ENCODE measurements at regions not wholly inside any gene's neighbourhood (a gene's known extent, or its start where the extent isn't known, plus 50 kb on each side); places are given as distances from the start of the nearest gene placed in this dataset.
"Not testable (repeated sequence)": the region's sequence is repeated elsewhere in the genome, so short reads cannot be mapped to it uniquely, and the experiment has no call there.

DNA sequence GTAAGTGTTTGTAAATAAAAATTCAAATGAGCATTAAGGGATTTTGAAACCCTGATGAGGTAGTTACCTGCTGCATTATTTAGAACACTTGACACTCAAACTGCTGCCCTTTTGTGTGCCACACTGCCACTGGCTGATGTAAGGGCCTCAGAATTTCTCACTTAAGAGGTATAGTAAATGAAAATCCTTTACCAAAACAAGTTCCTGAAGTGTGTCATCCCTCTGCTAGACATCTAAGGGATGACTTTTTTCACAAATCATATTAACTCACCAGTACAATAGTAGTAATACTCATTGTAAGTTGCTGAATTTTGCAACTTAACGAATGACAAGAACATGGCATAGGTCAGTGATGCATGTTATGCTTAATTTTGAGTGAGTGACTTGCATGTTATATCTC, 274.9 kb upstream of the UBE2E3 start:
- FAIRE-seq, result no peak

DNA sequence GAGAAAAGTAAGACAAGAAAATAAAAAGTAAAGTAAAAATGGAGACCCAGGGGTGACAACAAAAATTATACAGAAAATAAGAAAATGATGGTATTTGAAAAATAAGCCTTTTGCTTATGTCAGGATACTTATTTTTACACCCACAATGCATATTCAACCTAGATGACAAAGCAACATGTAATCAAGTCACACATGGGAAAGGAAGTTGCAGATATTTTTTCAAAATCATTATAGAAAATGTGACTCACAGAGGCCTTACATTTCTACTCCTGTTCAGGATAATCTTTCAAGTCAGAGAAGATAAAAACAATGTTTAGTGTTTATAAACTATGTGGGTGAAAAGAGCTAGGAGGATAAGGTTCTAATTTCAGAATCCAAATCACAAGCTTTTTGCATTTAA, 275.3 kb upstream of the UBE2E3 start:
- FAIRE-seq, result no peak
- no peak for DNase-seq (ENCODE audit: low spot score in 2 of 2)

More for the DNA sequence above, 274.9 kb upstream of the UBE2E3 start:
- DNase-seq (ENCODE audit: low spot score in 2 of 2), result no peak

GRCh38 chr2:180699657-180700361, 280.6 kb upstream of the UBE2E3 start:
- DNase-seq (ENCODE audit: low spot score in 2 of 2), result no peak
- FAIRE-seq, result no peak

DNA sequence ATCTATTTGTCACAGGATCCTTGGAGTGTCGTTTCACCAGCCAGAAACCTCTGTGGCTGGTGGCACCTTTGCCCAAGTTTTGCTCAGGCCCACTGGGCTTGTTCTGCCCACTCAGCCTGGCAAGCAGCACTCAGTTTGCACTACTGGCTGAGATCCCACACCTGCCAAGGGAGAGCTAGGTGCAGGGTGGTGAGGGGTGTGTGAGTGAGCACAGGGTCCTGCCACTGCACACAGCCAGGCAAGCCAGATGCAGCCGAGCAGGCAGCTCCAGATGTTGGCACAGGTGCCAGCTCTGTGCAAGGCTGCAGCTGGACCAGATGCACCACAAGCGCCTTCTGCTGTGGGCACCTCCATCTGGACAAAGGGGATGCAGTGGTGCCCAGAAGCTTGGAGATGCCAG, 281.7 kb upstream of the UBE2E3 start:
- FAIRE-seq (no peak), DNase-seq (ENCODE audit: low spot score in 2 of 2) (no peak)

GRCh38 chr2:180695586-180696401, 284.6 kb upstream of the UBE2E3 start:
- DNase-seq (ENCODE audit: low spot score in 2 of 2) (no peak), FAIRE-seq (no peak)

- FAIRE-seq (no peak), DNase-seq (ENCODE audit: low spot score in 2 of 2) (no peak)
Observed at GRCh38 chr2:180694445-180695421, 285.7 kb upstream of the UBE2E3 start.

- DNase-seq (ENCODE audit: low spot score in 2 of 2) (no peak), FAIRE-seq (no peak)
Observed at GRCh38 chr2:180692322-180692721, 288.1 kb upstream of the UBE2E3 start.

DNA sequence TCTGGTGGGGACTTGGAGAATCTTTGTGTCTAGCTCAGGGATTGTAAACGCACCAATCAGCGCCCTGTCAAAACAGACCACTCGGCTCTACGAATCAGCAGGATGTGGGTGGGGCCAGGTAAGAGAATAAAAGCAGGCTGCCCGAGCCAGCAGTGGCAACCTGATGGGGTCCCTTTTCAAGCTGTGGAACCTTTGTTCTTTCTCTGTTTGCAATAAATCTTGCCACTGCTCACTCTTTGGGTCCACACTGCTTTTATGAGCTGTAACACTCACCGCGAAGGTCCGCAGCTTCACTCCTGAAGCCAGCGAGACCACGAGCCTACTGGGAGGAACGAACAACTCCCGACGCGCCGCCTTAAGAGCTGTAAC, 288.6 kb upstream of the UBE2E3 start:
- FAIRE-seq; DNase-seq (ENCODE audit: low spot score in 2 of 2): not testable (repeated sequence)

GRCh38 chr2:180691186-180691854, 289.1 kb upstream of the UBE2E3 start:
- FAIRE-seq; DNase-seq (ENCODE audit: low spot score in 2 of 2): not testable (repeated sequence)

- FAIRE-seq, result no peak
Observed at GRCh38 chr2:180690611-180691010, 289.8 kb upstream of the UBE2E3 start.

GRCh38 chr2:180682871-180683270, 297.5 kb upstream of the UBE2E3 start:
- DNase-seq (ENCODE audit: low spot score in 2 of 2), result no peak
- no peak for FAIRE-seq

More at GRCh38 chr2:180690611-180691010, 289.8 kb upstream of the UBE2E3 start:
- DNase-seq (ENCODE audit: low spot score in 2 of 2), result no peak

GRCh38 chr2:180679693-180680092, 300.7 kb upstream of the UBE2E3 start:
- DNase-seq (ENCODE audit: low spot score in 2 of 2), result no peak

DNA sequence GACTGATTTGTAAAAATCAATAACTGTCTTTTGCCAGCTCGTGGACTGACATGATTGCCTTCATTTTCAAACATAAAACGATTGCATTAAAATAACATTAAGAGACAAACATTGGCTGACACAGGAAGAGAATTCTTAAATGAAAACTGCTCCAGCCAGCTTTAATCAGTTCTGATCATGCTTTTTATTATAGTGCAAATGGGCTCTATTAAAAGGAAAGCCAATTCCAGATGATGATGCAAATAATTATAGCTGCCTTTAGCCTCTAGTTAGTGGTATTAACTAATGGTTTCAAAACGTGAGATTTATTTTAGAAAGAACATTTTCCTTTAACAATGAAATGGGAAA, 301.8 kb upstream of the UBE2E3 start:
- DNase-seq (ENCODE audit: low spot score in 2 of 2), result no peak
- FAIRE-seq, result no peak

More at GRCh38 chr2:180679693-180680092, 300.7 kb upstream of the UBE2E3 start:
- no peak for FAIRE-seq

DNA sequence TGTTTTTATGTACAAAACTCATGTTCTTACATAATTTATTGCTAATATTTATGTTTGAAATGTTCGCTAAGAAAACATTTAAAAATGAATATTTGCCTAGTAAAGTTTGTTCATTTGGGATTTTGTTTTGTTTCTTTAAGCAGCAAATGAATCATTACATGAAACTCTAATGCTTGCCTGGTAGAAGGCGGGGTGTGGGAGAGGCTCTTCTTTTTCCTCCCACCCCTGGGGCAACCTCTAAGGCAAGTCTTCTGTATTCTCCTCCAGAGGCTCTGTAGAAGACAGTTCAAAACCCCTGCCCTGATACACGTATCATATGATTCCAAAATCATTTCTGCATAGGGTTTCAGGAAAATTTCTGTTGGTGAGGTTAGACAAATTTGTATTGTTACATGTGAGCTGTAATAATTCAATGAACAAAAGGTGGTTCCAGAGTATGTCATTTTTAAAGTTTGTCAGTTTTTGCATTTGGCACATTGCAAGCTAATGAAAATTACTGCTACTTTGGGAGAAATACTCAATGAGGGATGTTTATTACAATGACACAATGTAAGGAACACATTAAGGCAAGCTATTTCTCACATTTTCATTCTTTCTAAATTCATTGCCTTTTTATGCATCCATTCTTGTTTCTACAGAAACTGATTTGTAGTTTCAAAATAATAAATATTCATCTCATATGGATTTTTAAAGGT, 302.3 kb upstream of the UBE2E3 start:
- FAIRE-seq, result no peak
- no peak for DNase-seq (ENCODE audit: low spot score in 2 of 2)

DNA sequence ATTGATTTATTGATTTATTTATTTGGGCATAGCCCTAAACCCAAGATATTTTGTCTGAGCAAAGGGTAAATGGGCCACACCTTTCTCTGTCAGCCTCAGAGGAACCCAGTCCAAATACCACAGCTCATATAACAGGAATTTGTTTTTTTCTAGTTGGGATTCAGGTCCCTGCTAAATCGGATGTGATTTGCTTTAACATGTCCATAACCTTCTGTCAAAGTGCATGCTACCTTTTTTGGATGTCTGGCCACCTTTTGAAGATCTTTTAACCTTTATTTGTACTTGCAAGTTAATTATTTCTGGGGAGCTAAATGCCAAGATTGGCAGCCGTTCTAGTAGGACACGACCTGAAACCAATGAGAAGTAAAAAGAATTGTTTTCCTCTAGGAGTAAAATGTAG, 303.2 kb upstream of the UBE2E3 start:
- DNase-seq (ENCODE audit: low spot score in 2 of 2) (no peak), FAIRE-seq (no peak)

GRCh38 chr2:180676520-180677025, 303.8 kb upstream of the UBE2E3 start:
- FAIRE-seq, result no peak

GRCh38 chr2:180675170-180675569, 305.2 kb upstream of the UBE2E3 start:
- no peak for FAIRE-seq
- no peak for DNase-seq (ENCODE audit: low spot score in 2 of 2)

More at GRCh38 chr2:180676520-180677025, 303.8 kb upstream of the UBE2E3 start:
- no peak for DNase-seq (ENCODE audit: low spot score in 2 of 2)

DNA sequence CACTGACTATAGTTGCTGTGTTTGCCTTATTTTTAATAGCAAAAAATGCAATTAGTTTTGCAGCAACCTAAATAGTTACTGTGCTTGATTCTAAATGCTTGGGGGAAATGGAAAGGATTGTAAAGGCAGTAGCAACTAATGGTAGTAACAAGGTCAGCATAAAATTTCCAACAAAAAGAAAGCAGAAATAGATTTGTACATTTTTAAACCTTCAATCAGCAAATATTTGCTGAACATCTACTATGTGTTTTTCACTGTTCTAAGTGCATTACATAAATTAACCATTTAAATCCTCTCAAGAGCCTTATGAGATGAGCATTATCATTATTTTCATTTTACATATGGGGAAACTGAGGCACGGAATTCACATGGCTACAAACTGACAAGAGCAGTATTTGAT, 308.0 kb upstream of the UBE2E3 start:
- no peak for FAIRE-seq

GRCh38 chr2:180670302-180671003, 310.0 kb upstream of the UBE2E3 start:
- no peak for FAIRE-seq

More for the DNA sequence above, 308.0 kb upstream of the UBE2E3 start:
- DNase-seq (ENCODE audit: low spot score in 2 of 2), result no peak

More at GRCh38 chr2:180670302-180671003, 310.0 kb upstream of the UBE2E3 start:
- no peak for DNase-seq (ENCODE audit: low spot score in 2 of 2)
